T-cell (primary cell): ENCODE measurements at regions not wholly inside any gene's neighbourhood (a gene's known extent, or its start where the extent isn't known, plus 50 kb on each side); places are given as distances from the start of the nearest gene placed in this dataset.
"Not testable (repeated sequence)": the region's sequence is repeated elsewhere in the genome, so short reads cannot be mapped to it uniquely, and the experiment has no call there.

Experiments used
- ATAC-seq, 4 experiments: fragments of 200-7000 bp in 3 of 4; fragments of 150-1000 bp in 1 of 4; cut with Tn5 transposase; replicated peaks in 1 of 4; 1 replicate in 3 of 4; 2 replicates in 1 of 4; pipeline ENCODE4 v1.10.0; 2021; ENCODE audit warnings: moderate library complexity in 3 of 4, mild to moderate bottlenecking in 2 of 4, moderate number of reproducible peaks in 1 of 4
- CTCF ChIA-PET, 2 donors: fragments of 300-600 bp; sonication (Branson Sonifier 250); formaldehyde crosslinking; loops; one replicate each; lab custom pipeline; 2022; ENCODE audit warnings: antibody characterized with exemption in 2 of 2; lab: Charles Lee
- POLR2A ChIA-PET, 2 donors: fragments of 300-600 bp; sonication (Branson Sonifier 250); formaldehyde crosslinking; loops; one replicate each; lab custom pipeline; 2022; ENCODE audit warnings: antibody characterized with exemption in 2 of 2; lab: Charles Lee
- DNase-seq, 35 experiments: peaks; one replicate each; pipeline versions ENCODE4 v3.0.0 to v3.0.0-alpha.2; 2013 to 2023
- H3K27ac ChIP-seq: one replicate; pipeline ENCODE4 v1.5.1; 2013; ENCODE audit warnings: low read length
- H3K27me3 ChIP-seq, 2 experiments: replicated peaks in 1 of 2; 1 replicate in 1 of 2; 2 replicates in 1 of 2; pipeline versions ENCODE4 v1.6.1 to v1.7.0; 2013; ENCODE audit warnings: low read length in 1 of 2, mixed read lengths in 1 of 2; ENCODE audit not compliant: control insufficient read depth in 2 of 2, insufficient read depth in 2 of 2; ENCODE audit errors: extremely low read depth in 1 of 2
- H3K36me3 ChIP-seq, 2 donors: 1 replicate in 1 of 2; 2 replicates in 1 of 2; pipeline versions ENCODE4 v1.6.1 to v1.7.0; 2013; ENCODE audit warnings: low read length in 1 of 2; ENCODE audit not compliant: control insufficient read depth in 2 of 2, insufficient read depth in 1 of 2; ENCODE audit errors: extremely low read depth in 1 of 2
- H3K4me1 ChIP-seq, 2 experiments: 1 replicate in 1 of 2; 2 replicates in 1 of 2; pipeline versions ENCODE4 v1.6.1 to v1.7.0; 2013; ENCODE audit warnings: low read length in 2 of 2, mixed read lengths in 1 of 2; ENCODE audit not compliant: insufficient read depth in 2 of 2, control insufficient read depth in 1 of 2; ENCODE audit errors: extremely low read depth in 1 of 2
- H3K4me3 ChIP-seq, 2 donors: 1 replicate in 1 of 2; 2 replicates in 1 of 2; pipeline versions ENCODE4 v1.5.1 to v1.7.0; 2013; ENCODE audit warnings: mild to moderate bottlenecking in 2 of 2, low read length in 1 of 2, moderate library complexity in 1 of 2; ENCODE audit not compliant: control insufficient read depth in 1 of 2; ENCODE audit errors: extremely low read depth in 1 of 2
- H3K9me3 ChIP-seq: 2 replicates; pipeline ENCODE4 v1.7.0; 2013
- H3K27ac Mint-ChIP-seq, 2 donors: one replicate each; pipeline ENCODE4 v1.8.0; 2020 to 2021; ENCODE audit warnings: mild to moderate bottlenecking in 2 of 2, mixed read lengths in 2 of 2
- H3K27me3 Mint-ChIP-seq, 2 donors: one replicate each; pipeline ENCODE4 v1.8.0; 2021 to 2022; ENCODE audit warnings: mixed read lengths in 2 of 2
- H3K36me3 Mint-ChIP-seq: one replicate; pipeline ENCODE4 v1.8.0; 2021; ENCODE audit warnings: mixed read lengths
- H3K4me1 Mint-ChIP-seq, 3 donors: one replicate each; pipeline ENCODE4 v1.8.0; 2020 to 2022; ENCODE audit warnings: mixed read lengths in 3 of 3, mild to moderate bottlenecking in 1 of 3
- H3K4me3 Mint-ChIP-seq, 3 donors: one replicate each; pipeline ENCODE4 v1.8.0; 2020 to 2022; ENCODE audit warnings: mild to moderate bottlenecking in 3 of 3, mixed read lengths in 3 of 3, moderate library complexity in 3 of 3
- H3K9me3 Mint-ChIP-seq, 3 donors: one replicate each; pipeline ENCODE4 v1.8.0; 2020 to 2022; ENCODE audit warnings: mixed read lengths in 3 of 3
- WGBS: methylation state at CpG from one replicate; pipeline ENCODE4 v1.1.5; 2013; ENCODE audit warnings: missing lambda C conversion rate; ENCODE audit not compliant: insufficient coverage; 5-methylcytosine and 5-hydroxymethylcytosine counted together

DNA sequence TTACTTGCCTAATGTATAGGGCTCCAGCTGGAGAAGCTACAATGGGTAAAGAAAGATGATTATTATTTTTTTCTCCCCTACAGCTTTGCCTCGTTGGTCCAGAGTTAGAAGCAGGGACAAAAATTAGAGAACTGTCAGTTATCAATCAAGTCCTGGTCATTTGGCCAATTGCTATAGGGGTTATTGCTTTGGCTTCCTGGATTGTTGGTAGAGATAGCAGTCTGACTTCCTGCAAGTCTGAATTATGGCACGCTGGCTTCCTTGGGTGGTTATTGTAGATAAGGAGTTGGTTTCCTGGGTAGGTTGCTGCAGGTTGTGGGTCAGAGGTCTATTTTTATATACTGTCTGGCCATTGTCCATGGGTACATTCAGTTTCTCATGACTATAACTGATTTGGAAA lies 84.7 kb upstream of the ELAC2 start:
- no peaks in the 10 kb centered on the region for H3K36me3 ChIP-seq
- no peak overlapping the region for H3K4me3 Mint-ChIP-seq
- peaks cover 0 to 11% of the 10 kb centered on the region in 2 experiments for H3K27me3 ChIP-seq
- H3K4me3 ChIP-seq, result no peak overlapping the region
- no peak overlapping the region for H3K27ac ChIP-seq
- H3K9me3 Mint-ChIP-seq, result peaks cover 0 to 15% (median 6%) of the 10 kb centered on the region in 3 donors
- H3K4me1 Mint-ChIP-seq, result no peaks in the 10 kb centered on the region
- H3K27ac Mint-ChIP-seq, result no peak overlapping the region
- H3K4me1 ChIP-seq, result no peaks in the 10 kb centered on the region
- POLR2A ChIA-PET, result no interaction called here
- WGBS, result 20% methylated on average over 1 of the region's 2 CpGs
- DNase-seq (no peak), ATAC-seq (no peak)
- H3K36me3 Mint-ChIP-seq, result no peaks in the 10 kb centered on the region
- H3K9me3 ChIP-seq, result no peaks in the 10 kb centered on the region
- no peaks in the 10 kb centered on the region for H3K27me3 Mint-ChIP-seq
- CTCF ChIA-PET, result no interaction called here

DNA sequence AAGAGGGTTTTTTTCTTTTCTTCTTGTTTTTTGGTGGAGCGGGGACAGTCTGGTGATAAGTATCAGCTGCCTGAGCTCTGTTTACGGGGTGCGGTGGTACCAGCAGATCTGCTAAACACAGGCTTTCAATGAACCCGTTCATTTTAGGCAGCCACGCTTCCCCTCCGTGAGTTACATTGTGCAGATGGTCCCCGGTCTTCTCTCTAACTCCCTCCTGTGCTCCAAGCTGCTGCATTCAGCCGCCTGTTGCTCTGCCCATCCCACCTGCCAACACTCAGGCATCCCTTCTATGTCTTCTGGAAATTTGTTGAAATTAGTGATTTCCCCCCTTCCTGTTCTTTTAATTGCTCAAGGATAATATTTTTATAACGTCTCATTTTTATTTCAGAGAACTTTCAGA lies 82.1 kb upstream of the ELAC2 start:
- Histone ChIP-seq H3K36me3 (no peaks in the 10 kb centered on the region), H3K9me3 (no peaks in the 10 kb centered on the region), H3K27me3 (peaks cover 0 to 11% of the 10 kb centered on the region in 2 experiments), H3K4me3 (no peak overlapping the region), H3K4me1 (no peaks in the 10 kb centered on the region), H3K27ac (no peak overlapping the region)
- Mint-ChIP-seq H3K4me1 (no peaks in the 10 kb centered on the region), H3K4me3 (no peak overlapping the region), H3K27ac (no peak overlapping the region), H3K27me3 (no peaks in the 10 kb centered on the region), H3K36me3 (no peaks in the 10 kb centered on the region), H3K9me3 (peaks cover 0 to 15% (median 6%) of the 10 kb centered on the region in 3 donors)
- ATAC-seq (no peak), DNase-seq (no peak)
- 82% methylated on average over 5 of the region's 9 CpGs for WGBS
- ChIA-PET POLR2A (no interaction called here), CTCF (no interaction called here)

DNA sequence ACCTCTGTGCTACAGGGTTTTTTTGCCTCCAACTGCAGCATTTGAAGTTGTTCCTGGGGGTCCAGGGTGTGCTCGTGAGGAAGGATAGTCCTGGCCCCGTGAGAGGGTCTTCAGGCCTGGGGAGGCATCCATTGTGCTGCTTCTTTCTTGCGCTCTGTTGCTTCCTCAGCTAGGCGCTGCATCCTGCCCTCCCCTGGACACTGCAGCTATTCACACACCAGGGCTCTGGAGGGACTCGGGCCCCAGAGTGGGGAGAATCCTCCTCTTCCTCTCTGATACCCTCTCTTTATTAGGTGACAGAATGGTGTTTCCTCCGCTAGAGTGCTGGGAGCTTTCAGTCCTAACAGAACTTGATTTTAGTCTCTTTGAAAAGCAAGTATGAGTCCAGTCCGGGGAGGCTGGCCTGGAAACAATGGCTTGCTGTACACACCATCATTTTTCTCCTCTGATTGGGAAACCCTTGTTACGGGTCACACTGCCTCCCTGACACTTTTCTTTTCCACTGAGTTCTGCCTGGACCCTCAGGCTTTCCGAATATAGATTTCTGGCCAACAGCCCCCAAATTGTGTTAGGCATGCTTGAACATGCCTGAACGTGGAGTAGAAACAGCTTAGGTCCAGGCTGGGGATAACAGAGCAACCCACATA lies 81.4 kb upstream of the ELAC2 start:
- H3K27ac Mint-ChIP-seq, result no peak overlapping the region
- H3K36me3 Mint-ChIP-seq, result no peaks in the 10 kb centered on the region
- no peak overlapping the region for H3K4me3 Mint-ChIP-seq
- Histone ChIP-seq H3K4me1 (no peaks in the 10 kb centered on the region), H3K27ac (no peak overlapping the region), H3K36me3 (no peaks in the 10 kb centered on the region), H3K9me3 (no peaks in the 10 kb centered on the region), H3K4me3 (no peak overlapping the region), H3K27me3 (peaks cover 0 to 11% of the 10 kb centered on the region in 2 experiments)
- ChIA-PET CTCF (no interaction called here), POLR2A (no interaction called here)
- peaks cover 0 to 2% of the 10 kb centered on the region in 2 donors for H3K27me3 Mint-ChIP-seq
- ATAC-seq (no peak), DNase-seq (no peak)
- no peaks in the 10 kb centered on the region for H3K4me1 Mint-ChIP-seq
- H3K9me3 Mint-ChIP-seq, result peaks cover 0 to 15% (median 6%) of the 10 kb centered on the region in 3 donors
- WGBS, result 73% methylated on average over 3 of the region's 10 CpGs

DNA sequence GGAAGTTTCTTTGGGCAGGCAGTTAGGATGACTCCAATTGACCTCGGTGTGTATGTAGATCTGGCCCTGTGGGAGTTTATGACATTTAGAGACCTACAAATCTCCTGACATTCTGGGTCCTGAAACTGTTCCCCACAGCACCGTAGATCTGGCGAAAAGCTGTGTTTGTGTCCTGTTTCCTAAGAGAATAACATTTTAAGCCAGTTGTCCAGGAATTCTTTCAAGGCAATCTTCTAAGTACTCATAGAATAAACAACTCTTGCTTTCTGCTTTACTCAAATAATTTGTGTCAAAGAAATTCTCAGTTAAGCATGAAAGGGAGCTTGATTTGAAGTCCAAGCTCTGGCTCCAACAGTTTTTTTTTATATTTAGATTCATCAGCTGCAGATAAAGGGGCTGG lies 78.5 kb upstream of the ELAC2 start:
- Histone ChIP-seq H3K36me3 (no peaks in the 10 kb centered on the region), H3K27me3 (peaks cover 0 to 11% of the 10 kb centered on the region in 2 experiments), H3K4me1 (no peaks in the 10 kb centered on the region), H3K9me3 (no peaks in the 10 kb centered on the region), H3K27ac (no peak overlapping the region), H3K4me3 (no peak overlapping the region)
- Mint-ChIP-seq H3K27ac (no peak overlapping the region), H3K27me3 (peaks cover 0 to 3% of the 10 kb centered on the region in 2 donors), H3K4me1 (no peaks in the 10 kb centered on the region), H3K36me3 (no peaks in the 10 kb centered on the region), H3K4me3 (no peak overlapping the region), H3K9me3 (peaks cover 0 to under 1% (median 0%) of the 10 kb centered on the region in 3 donors)
- no peak for ATAC-seq
- ChIA-PET CTCF (no interaction called here), POLR2A (no interaction called here)
- DNase-seq, result no peak
- no CpG with 5 or more reads among the region's 3 CpGs for WGBS

DNA sequence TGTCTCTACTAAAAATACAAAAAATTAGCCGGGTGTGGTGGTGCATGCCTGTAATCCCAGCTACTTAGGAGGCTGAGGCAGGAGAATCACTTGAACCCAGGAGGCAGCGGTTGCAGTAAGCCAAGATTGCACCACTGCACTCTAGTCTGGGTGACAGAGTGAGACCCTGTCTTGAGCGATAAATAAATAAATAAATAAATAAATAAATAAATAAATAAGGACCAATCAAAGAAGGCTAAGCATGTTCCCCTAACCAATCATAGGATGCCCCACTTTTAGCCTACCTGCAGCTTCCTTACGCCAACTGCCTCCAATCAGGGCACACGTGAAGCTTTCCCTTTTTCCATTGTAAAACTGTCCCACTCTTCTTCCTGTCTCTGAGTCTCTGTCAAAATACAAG lies 74.2 kb upstream of the ELAC2 start:
- not testable (repeated sequence) for H3K4me1 Mint-ChIP-seq

DNA sequence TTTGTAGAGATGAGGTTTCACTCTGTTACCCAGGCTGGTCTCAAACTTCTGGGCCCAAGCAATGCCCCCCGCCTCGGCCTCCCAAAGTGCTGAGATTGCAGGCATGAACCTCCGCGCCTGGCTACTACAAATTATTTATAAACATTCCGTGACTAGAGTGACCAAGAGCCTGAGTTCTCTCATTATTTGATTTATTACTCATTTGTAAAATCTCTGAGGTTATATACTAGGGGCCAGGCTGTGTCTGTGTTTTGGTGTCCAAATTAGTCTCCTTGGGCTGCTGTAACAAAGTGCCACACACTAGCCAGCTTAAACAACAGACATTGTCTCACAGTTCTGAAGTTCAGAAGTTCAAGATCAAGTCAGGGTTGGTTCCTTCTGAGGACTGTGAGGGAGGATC lies 70.8 kb upstream of the ELAC2 start:
- CTCF ChIA-PET, result no interaction called here
- Mint-ChIP-seq H3K36me3 (no peaks in the 10 kb centered on the region), H3K9me3 (no peaks in the 10 kb centered on the region), H3K27me3 (peaks cover 7 to 11% of the 10 kb centered on the region in 2 donors), H3K27ac (no peak overlapping the region), H3K4me3 (no peak overlapping the region), H3K4me1 (peaks cover 13 to 17% (median 14%) of the 10 kb centered on the region in 3 donors)
- POLR2A ChIA-PET, result no interaction called here
- Histone ChIP-seq H3K36me3 (no peaks in the 10 kb centered on the region), H3K9me3 (no peaks in the 10 kb centered on the region), H3K4me3 (no peak overlapping the region), H3K4me1 (no peaks in the 10 kb centered on the region), H3K27ac (no peak overlapping the region), H3K27me3 (peaks cover 0 to 9% of the 10 kb centered on the region in 2 experiments)
- DNase-seq, result no peak
- WGBS, result no CpG with 5 or more reads among the region's 5 CpGs
- no peak for ATAC-seq

More for the DNA sequence above, 74.2 kb upstream of the ELAC2 start:
- H3K9me3 Mint-ChIP-seq, H3K27me3 ChIP-seq, H3K36me3 Mint-ChIP-seq, ATAC-seq, H3K27ac Mint-ChIP-seq, H3K4me3 ChIP-seq, DNase-seq, H3K4me3 Mint-ChIP-seq, POLR2A ChIA-PET, H3K9me3 ChIP-seq, CTCF ChIA-PET, H3K36me3 ChIP-seq, H3K4me1 ChIP-seq, H3K27ac ChIP-seq, H3K27me3 Mint-ChIP-seq: not testable (repeated sequence)
- 100% methylated on average over 1 of the region's 5 CpGs for WGBS
